PC-9 (cell line): ENCODE measurements at regions not wholly inside any gene's neighbourhood (a gene's known extent, or its start where the extent isn't known, plus 50 kb on each side); places are given as distances from the start of the nearest gene placed in this dataset.

ENCODE experiments used
- BruUV-seq: library from RNA; stranded (reverse); fragments of 400-500 nt; replicated peaks from 2 replicates; lab custom pipeline; 2021; lab: Mats Ljungman, UMichigan
- CTCF ChIA-PET: fragments of 300-600 bp; sonication (Branson Sonifier 250); formaldehyde crosslinking; loops from one replicate; lab custom pipeline; 2022; ENCODE audit warnings: antibody characterized with exemption; lab: Charles Lee
- POLR2A ChIA-PET: fragments of 300-600 bp; sonication (Branson Sonifier 250); formaldehyde crosslinking; loops from one replicate; lab custom pipeline; 2022; ENCODE audit warnings: antibody characterized with exemption; ENCODE audit not compliant: unreplicated experiment; lab: Charles Lee
- DNase-seq, 2 experiments: peaks; one replicate each; pipeline versions ENCODE4 v3.0.0 to v3.0.0-alpha.2; 2015 to 2022; ENCODE audit warnings: mixed read lengths in 1 of 2
- H2AFZ ChIP-seq: fragments of 200-600 bp; sonication (generic); 2 replicates; pipeline ENCODE4 v1.8.1; 2017; ENCODE audit warnings: antibody characterized with exemption
- H3F3A ChIP-seq: fragments of 200-600 bp; sonication (generic); 2 replicates; pipeline ENCODE4 v1.8.1; 2017; ENCODE audit warnings: antibody characterized with exemption, mild to moderate bottlenecking, low read depth; ENCODE audit not compliant: insufficient read depth
- H3K27ac ChIP-seq: fragments of 200-600 bp; sonication (generic); 2 replicates; pipeline ENCODE4 v1.6.1; 2016; ENCODE audit warnings: mixed run types
- H3K27me3 ChIP-seq: fragments of 200-600 bp; sonication (generic); 2 replicates; pipeline ENCODE4 v1.6.1; 2016; ENCODE audit warnings: low read depth, mixed run types; ENCODE audit not compliant: insufficient read depth
- H3K36me3 ChIP-seq: fragments of 200-600 bp; sonication (generic); 2 replicates; pipeline ENCODE4 v1.6.1; 2016; ENCODE audit warnings: low read depth, mixed run types
- H3K4me1 ChIP-seq: fragments of 200-600 bp; sonication (generic); replicated peaks from 2 replicates; pipeline ENCODE4 v1.6.1; 2016; ENCODE audit warnings: mixed run types; ENCODE audit not compliant: insufficient read depth
- H3K4me2 ChIP-seq: fragments of 200-600 bp; sonication (generic); 2 replicates; pipeline ENCODE4 v1.6.1; 2017; ENCODE audit warnings: mixed run types
- H3K4me3 ChIP-seq: fragments of 200-600 bp; sonication (generic); 2 replicates; pipeline ENCODE4 v1.6.1; 2016; ENCODE audit warnings: mixed run types
- H3K79me2 ChIP-seq: fragments of 200-600 bp; sonication (generic); 2 replicates; pipeline ENCODE4 v1.6.1; 2017; ENCODE audit warnings: low read depth, mixed run types
- H3K9me2 ChIP-seq: fragments of 200-600 bp; sonication (generic); 2 replicates; pipeline ENCODE4 v1.8.1; 2017; ENCODE audit warnings: mild to moderate bottlenecking; ENCODE audit not compliant: insufficient read depth
- H3K9me3 ChIP-seq: fragments of 200-600 bp; sonication (generic); 2 replicates; pipeline ENCODE4 v1.8.1; 2016; ENCODE audit warnings: low read depth; ENCODE audit not compliant: insufficient read depth
- H4K20me1 ChIP-seq: fragments of 200-600 bp; sonication (generic); 2 replicates; pipeline ENCODE4 v1.8.1; 2017; ENCODE audit not compliant: insufficient read depth
- EZH2 ChIP-seq: fragments of 200-600 bp; sonication (generic); IDR thresholded peaks from 2 replicates; pipeline ENCODE4 v1.8.0; 2017; ENCODE audit warnings: antibody characterized with exemption, low read depth
- intact Hi-C: fragments of 100-400 bp; cut with micrococcal nuclease; formaldehyde crosslinking; loops from one replicate; pipeline ENCODE4 v1.10.0; 2022; ENCODE audit not compliant: unreplicated experiment
- TF ChIP-seq, protein P1 (sequence below): fragments of 200-600 bp; sonication (generic); conservative IDR thresholded peaks from 2 replicates; pipeline ENCODE4 v1.6.1; 2017; ENCODE audit warnings: mixed run types, antibody characterized with exemption, mild to moderate bottlenecking, moderate library complexity

DNA sequence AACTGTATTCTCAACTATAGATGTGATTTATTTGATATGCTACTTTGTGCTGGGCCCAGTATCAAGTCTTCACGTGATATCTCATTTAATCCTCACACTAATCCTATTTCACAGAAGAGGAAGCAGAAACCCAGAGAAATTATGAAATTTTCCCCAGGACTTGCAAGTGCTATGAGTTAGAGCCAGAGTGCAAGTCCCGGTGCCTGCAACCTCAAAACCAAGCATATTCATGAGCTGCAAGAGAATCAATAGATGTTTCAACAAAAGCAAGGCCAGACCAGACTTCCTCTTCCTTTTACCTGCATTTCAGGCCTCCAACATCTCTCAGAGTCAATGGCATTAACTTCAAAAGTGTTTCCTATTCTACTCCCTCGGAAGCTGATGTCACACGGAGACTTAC, 92.2 kb upstream of the GATB start:
- H3K9me2 ChIP-seq: no peaks in the 10 kb centered on the region
- H3K36me3 ChIP-seq: no peaks in the 10 kb centered on the region
- CTCF ChIA-PET: no interaction called here
- POLR2A ChIA-PET: no interaction called here
- H3K4me2 ChIP-seq: no peak overlapping the region
- no peak for DNase-seq
- H3K4me3 ChIP-seq: no peak overlapping the region
- H3K79me2 ChIP-seq: no peaks in the 10 kb centered on the region
- H2AFZ ChIP-seq: no peak overlapping the region
- no TSS peak for BruUV-seq
- intact Hi-C loops: no loop called here
- H3K4me1 ChIP-seq: no peaks in the 10 kb centered on the region
- H3K9me3 ChIP-seq: no peaks in the 10 kb centered on the region
- no peaks in the 10 kb centered on the region for H4K20me1 ChIP-seq
- H3F3A ChIP-seq: no peaks in the 10 kb centered on the region
- TF ChIP-seq, protein P1, sequence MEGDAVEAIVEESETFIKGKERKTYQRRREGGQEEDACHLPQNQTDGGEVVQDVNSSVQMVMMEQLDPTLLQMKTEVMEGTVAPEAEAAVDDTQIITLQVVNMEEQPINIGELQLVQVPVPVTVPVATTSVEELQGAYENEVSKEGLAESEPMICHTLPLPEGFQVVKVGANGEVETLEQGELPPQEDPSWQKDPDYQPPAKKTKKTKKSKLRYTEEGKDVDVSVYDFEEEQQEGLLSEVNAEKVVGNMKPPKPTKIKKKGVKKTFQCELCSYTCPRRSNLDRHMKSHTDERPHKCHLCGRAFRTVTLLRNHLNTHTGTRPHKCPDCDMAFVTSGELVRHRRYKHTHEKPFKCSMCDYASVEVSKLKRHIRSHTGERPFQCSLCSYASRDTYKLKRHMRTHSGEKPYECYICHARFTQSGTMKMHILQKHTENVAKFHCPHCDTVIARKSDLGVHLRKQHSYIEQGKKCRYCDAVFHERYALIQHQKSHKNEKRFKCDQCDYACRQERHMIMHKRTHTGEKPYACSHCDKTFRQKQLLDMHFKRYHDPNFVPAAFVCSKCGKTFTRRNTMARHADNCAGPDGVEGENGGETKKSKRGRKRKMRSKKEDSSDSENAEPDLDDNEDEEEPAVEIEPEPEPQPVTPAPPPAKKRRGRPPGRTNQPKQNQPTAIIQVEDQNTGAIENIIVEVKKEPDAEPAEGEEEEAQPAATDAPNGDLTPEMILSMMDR: no peak
- TF ChIP-seq EZH2: no peak
- no peak overlapping the region for H3K27ac ChIP-seq
- no peaks in the 10 kb centered on the region for H3K27me3 ChIP-seq

DNA sequence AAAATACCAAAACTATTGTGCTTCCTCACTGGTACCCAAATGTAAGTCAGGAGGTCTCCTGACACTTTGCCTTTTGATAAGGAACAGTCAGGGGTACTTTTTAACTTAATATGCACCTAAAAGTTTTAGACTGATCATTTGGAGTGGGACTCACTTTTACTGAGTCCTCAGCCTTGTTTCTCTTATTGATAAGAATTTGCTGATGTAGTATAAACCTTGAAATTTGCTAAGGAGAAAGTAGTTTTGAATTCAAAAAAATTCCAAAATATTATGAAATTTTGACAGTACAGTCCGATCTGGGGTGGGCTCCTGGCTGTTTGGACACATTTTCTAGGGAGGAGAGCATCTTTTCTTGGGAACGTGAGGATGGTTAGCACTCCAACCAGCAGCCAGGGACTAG, 91.4 kb upstream of the GATB start:
- H4K20me1 ChIP-seq: no peaks in the 10 kb centered on the region
- ChIA-PET POLR2A (no interaction called here), CTCF (no interaction called here)
- TF ChIP-seq EZH2: no peak
- TF ChIP-seq, protein P1: no peak
- no peaks in the 10 kb centered on the region for H3F3A ChIP-seq
- BruUV-seq: no TSS peak
- H3K79me2 ChIP-seq: no peaks in the 10 kb centered on the region
- no peak overlapping the region for H2AFZ ChIP-seq
- no peaks in the 10 kb centered on the region for H3K4me1 ChIP-seq
- no peak for DNase-seq
- no peaks in the 10 kb centered on the region for H3K9me3 ChIP-seq
- H3K27me3 ChIP-seq: no peaks in the 10 kb centered on the region
- intact Hi-C loops: no loop called here
- no peak overlapping the region for H3K4me2 ChIP-seq
- H3K9me2 ChIP-seq: no peaks in the 10 kb centered on the region
- H3K4me3 ChIP-seq: no peak overlapping the region
- H3K27ac ChIP-seq: no peak overlapping the region
- H3K36me3 ChIP-seq: no peaks in the 10 kb centered on the region

DNA sequence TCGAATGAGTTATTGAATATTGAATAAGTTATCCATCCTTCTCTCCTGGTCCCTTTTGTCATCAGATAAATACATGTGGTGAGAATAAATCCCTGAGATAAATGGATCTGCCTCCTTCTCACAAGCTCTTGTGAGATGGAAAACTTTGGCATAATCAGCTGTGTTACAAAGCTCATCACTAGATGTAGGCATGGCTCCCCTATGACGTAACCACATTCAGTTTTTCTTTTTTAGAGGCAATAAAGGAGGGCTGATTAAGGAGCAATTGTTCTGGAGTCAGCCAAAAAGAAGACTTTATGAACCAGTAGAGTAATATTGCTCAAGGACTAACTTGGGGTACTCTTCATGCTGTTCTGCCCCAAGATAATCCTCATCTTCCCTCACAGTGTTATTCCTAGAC, 90.5 kb upstream of the GATB start:
- Histone ChIP-seq H3K9me3 (no peaks in the 10 kb centered on the region), H3K27ac (no peak overlapping the region), H3K9me2 (no peaks in the 10 kb centered on the region), H3K4me2 (no peak overlapping the region), H2AFZ (no peak overlapping the region), H3K79me2 (no peaks in the 10 kb centered on the region), H3F3A (no peaks in the 10 kb centered on the region), H4K20me1 (no peaks in the 10 kb centered on the region), H3K4me3 (no peak overlapping the region), H3K36me3 (no peaks in the 10 kb centered on the region), H3K4me1 (no peaks in the 10 kb centered on the region), H3K27me3 (no peaks in the 10 kb centered on the region)
- BruUV-seq: no TSS peak
- intact Hi-C loops: no loop called here
- ChIA-PET POLR2A (no interaction called here), CTCF (no interaction called here)
- no peak for DNase-seq
- no peak for TF ChIP-seq EZH2
- TF ChIP-seq, protein P1: no peak
